Activated CD4-positive, alpha-beta T cell treated with anti-CD3 and anti-CD28 coated beads for 36 hours (primary cell): ENCODE measurements at regions not wholly inside any gene's neighbourhood (a gene's known extent, or its start where the extent isn't known, plus 50 kb on each side); places are given as distances from the start of the nearest gene placed in this dataset.

Source experiments
- ATAC-seq: fragments of 200-7000 bp; cut with Tn5 transposase; one replicate; pipeline ENCODE4 v1.10.0; 2021; ENCODE audit warnings: mild to moderate bottlenecking, moderate library complexity
- CTCF ChIA-PET: fragments of 350-600 bp; sonication (Branson Sonifier 250); formaldehyde crosslinking; loops from one replicate; lab custom pipeline; 2021; ENCODE audit warnings: antibody characterized with exemption; lab: Charles Lee
- POLR2A ChIA-PET: fragments of 350-600 bp; sonication (Branson Sonifier 250); formaldehyde crosslinking; loops from one replicate; lab custom pipeline; 2021; ENCODE audit warnings: antibody characterized with exemption, inconsistent platforms; lab: Charles Lee
- DNase-seq: peaks from one replicate; pipeline ENCODE4 v3.0.0-alpha.2; 2020
- H3K27ac Mint-ChIP-seq: one replicate; pipeline ENCODE4 v1.8.0; 2021; ENCODE audit warnings: mixed read lengths
- H3K27me3 Mint-ChIP-seq: one replicate; pipeline ENCODE4 v1.8.0; 2021; ENCODE audit warnings: mixed read lengths
- H3K36me3 Mint-ChIP-seq: one replicate; pipeline ENCODE4 v1.8.0; 2021; ENCODE audit warnings: low read depth, mixed read lengths
- H3K4me1 Mint-ChIP-seq: one replicate; pipeline ENCODE4 v1.8.0; 2021; ENCODE audit warnings: mixed read lengths
- H3K4me3 Mint-ChIP-seq: one replicate; pipeline ENCODE4 v1.8.0; 2021; ENCODE audit warnings: mild to moderate bottlenecking, moderate library complexity, mixed read lengths
- H3K9me3 Mint-ChIP-seq: one replicate; pipeline ENCODE4 v1.8.0; 2021; ENCODE audit warnings: low read depth, mixed read lengths
- intact Hi-C, 2 experiments: fragments of 100-400 bp; cut with DNase I in 1 of 2; cut with micrococcal nuclease in 1 of 2; formaldehyde crosslinking; loops; one replicate each; pipeline versions ENCODE4 v1.14.2 to v1.15.1; 2022 to 2024; cut with DNase I, micrococcal nuclease

DNA sequence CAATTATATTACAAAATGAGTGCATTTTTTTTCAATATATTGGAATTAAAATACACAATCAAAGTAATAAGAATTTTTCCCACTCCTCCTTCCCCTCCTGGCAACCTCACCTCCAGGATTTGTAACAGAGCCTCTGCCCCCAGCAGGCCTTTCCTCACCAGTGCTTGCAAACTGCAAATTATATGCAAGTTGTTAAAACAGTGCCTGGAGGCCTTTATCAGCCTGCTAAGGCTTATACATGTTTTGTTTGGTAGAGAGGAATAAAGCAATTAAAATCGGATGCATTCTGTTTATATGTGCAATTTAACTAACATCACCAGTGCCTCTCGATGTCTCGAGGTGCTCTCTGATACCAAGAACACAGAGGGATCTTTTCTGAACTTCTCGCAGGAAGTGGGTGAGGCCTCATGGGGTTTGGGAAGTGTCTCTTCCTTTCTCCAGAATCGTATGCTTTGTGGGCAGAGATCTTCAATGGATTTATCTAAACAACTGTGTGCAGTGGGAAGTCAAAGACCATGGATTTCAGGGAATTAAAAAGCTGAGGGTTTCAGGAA, 186.8 kb downstream of the CDH26 start:
- H3K4me3 Mint-ChIP-seq = no peak overlapping the region
- ATAC-seq (no peak), DNase-seq (no peak)
- no peak overlapping the region for H3K27ac Mint-ChIP-seq
- ChIA-PET CTCF (no interaction called here), POLR2A (no interaction called here)
- H3K4me1 Mint-ChIP-seq = no peaks in the 10 kb centered on the region
- no peaks in the 10 kb centered on the region for H3K9me3 Mint-ChIP-seq
- no peaks in the 10 kb centered on the region for H3K27me3 Mint-ChIP-seq
- intact Hi-C loops = no loop called here
- no peaks in the 10 kb centered on the region for H3K36me3 Mint-ChIP-seq

- ChIA-PET CTCF (no interaction called here), POLR2A (no interaction called here)
- H3K27ac Mint-ChIP-seq = no peak overlapping the region
- no peaks in the 10 kb centered on the region for H3K36me3 Mint-ChIP-seq
- intact Hi-C loops = no loop called here
- no peaks in the 10 kb centered on the region for H3K9me3 Mint-ChIP-seq
- H3K4me1 Mint-ChIP-seq = no peaks in the 10 kb centered on the region
- no peaks in the 10 kb centered on the region for H3K27me3 Mint-ChIP-seq
- DNase-seq (no peak), ATAC-seq (no peak)
- H3K4me3 Mint-ChIP-seq = no peak overlapping the region
These were observed 188.8 kb downstream of the CDH26 start for GRCh38 chr20:60147004-60147403.

- Mint-ChIP-seq H3K36me3 (no peaks in the 10 kb centered on the region), H3K9me3 (no peaks in the 10 kb centered on the region), H3K4me3 (no peak overlapping the region), H3K27me3 (no peaks in the 10 kb centered on the region), H3K27ac (no peak overlapping the region), H3K4me1 (no peaks in the 10 kb centered on the region)
- ChIA-PET CTCF (no interaction called here), POLR2A (no interaction called here)
- ATAC-seq (no peak), DNase-seq (no peak)
- intact Hi-C loops = no loop called here
These were observed 190.7 kb downstream of the CDH26 start for GRCh38 chr20:60148885-60149284.

GRCh38 chr20:60152792-60153191, 194.6 kb downstream of the CDH26 start:
- H3K27me3 Mint-ChIP-seq = peaks cover 4% of the 10 kb centered on the region
- intact Hi-C loops = no loop called here
- peaks cover 6% of the 10 kb centered on the region for H3K9me3 Mint-ChIP-seq
- no peak overlapping the region for H3K27ac Mint-ChIP-seq
- CTCF ChIA-PET = no interaction called here
- POLR2A ChIA-PET = no interaction called here
- ATAC-seq = no peak
- H3K4me3 Mint-ChIP-seq = no peak overlapping the region
- H3K4me1 Mint-ChIP-seq = no peaks in the 10 kb centered on the region
- DNase-seq = no peak
- peaks cover 6% of the 10 kb centered on the region for H3K36me3 Mint-ChIP-seq

- Mint-ChIP-seq H3K27ac (no peak overlapping the region), H3K27me3 (peaks cover 9% of the 10 kb centered on the region), H3K36me3 (peaks cover 6% of the 10 kb centered on the region), H3K9me3 (peaks cover 10% of the 10 kb centered on the region), H3K4me1 (no peaks in the 10 kb centered on the region), H3K4me3 (no peak overlapping the region)
- CTCF ChIA-PET = no interaction called here
- intact Hi-C loops = no loop called here
- ATAC-seq (no peak), DNase-seq (no peak)
- POLR2A ChIA-PET = no interaction called here
These were observed 202.4 kb downstream of the CDH26 start for GRCh38 chr20:60160451-60161145.

GRCh38 chr20:60167812-60168211, 209.6 kb downstream of the CDH26 start:
- Mint-ChIP-seq H3K27ac (no peak overlapping the region), H3K27me3 (no peaks in the 10 kb centered on the region), H3K36me3 (no peaks in the 10 kb centered on the region), H3K4me1 (no peaks in the 10 kb centered on the region), H3K9me3 (no peaks in the 10 kb centered on the region), H3K4me3 (no peak overlapping the region)
- POLR2A ChIA-PET = no interaction called here
- DNase-seq (no peak), ATAC-seq (no peak)
- CTCF ChIA-PET = no interaction called here
- intact Hi-C loops = no loop called here

DNA sequence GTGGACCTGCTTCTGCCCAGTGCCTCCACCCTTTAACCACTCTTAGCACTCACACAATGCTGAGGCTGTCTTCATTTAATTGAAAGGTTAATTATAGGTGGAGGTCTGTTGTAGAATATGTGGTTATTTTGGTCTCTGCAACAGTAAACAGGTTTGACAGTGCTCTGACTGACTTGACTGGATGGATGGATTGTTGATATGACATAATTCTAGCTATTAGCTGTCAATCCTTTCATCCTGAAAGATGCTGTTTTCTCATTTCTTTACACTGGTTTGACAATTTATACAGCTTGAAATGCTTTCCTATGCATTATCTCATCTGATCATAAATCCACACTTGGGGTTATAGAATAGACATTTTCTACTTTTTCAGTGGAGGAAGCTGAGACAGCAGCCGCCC, 210.7 kb downstream of the CDH26 start:
- intact Hi-C loops = no loop called here
- no peaks in the 10 kb centered on the region for H3K27me3 Mint-ChIP-seq
- CTCF ChIA-PET = no interaction called here
- no peaks in the 10 kb centered on the region for H3K4me1 Mint-ChIP-seq
- no peak for DNase-seq
- no peak for ATAC-seq
- H3K9me3 Mint-ChIP-seq = no peaks in the 10 kb centered on the region
- H3K4me3 Mint-ChIP-seq = no peak overlapping the region
- POLR2A ChIA-PET = no interaction called here
- no peaks in the 10 kb centered on the region for H3K36me3 Mint-ChIP-seq
- H3K27ac Mint-ChIP-seq = no peak overlapping the region

GRCh38 chr20:60170116-60170515, 211.9 kb downstream of the CDH26 start:
- H3K4me1 Mint-ChIP-seq = no peaks in the 10 kb centered on the region
- ChIA-PET CTCF (no interaction called here), POLR2A (no interaction called here)
- intact Hi-C loops = no loop called here
- DNase-seq (no peak), ATAC-seq (no peak)
- no peak overlapping the region for H3K4me3 Mint-ChIP-seq
- no peaks in the 10 kb centered on the region for H3K27me3 Mint-ChIP-seq
- H3K9me3 Mint-ChIP-seq = no peaks in the 10 kb centered on the region
- H3K27ac Mint-ChIP-seq = no peak overlapping the region
- no peaks in the 10 kb centered on the region for H3K36me3 Mint-ChIP-seq

DNA sequence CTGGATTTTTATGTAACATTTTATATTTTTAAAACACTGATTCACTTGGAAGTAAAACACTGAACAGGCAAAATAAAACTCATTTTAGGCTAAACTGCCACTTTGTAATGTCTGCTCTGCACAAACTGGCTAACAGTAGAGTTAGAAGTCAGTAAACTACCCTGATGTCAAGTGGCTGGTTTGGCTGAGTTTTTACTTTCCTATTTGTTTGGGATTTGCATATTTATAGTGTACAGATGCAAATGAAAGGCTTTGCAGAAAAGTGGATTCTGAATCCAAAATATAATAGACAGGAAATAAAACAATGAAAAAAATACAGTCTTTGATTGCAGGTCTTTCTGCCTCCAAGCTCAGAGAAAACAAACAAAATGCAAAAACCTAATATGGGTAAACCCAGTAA, 213.1 kb downstream of the CDH26 start:
- Mint-ChIP-seq H3K4me1 (no peaks in the 10 kb centered on the region), H3K36me3 (no peaks in the 10 kb centered on the region), H3K27me3 (no peaks in the 10 kb centered on the region), H3K4me3 (no peak overlapping the region), H3K27ac (no peak overlapping the region), H3K9me3 (no peaks in the 10 kb centered on the region)
- intact Hi-C loops = no loop called here
- DNase-seq = no peak
- ChIA-PET POLR2A (no interaction called here), CTCF (no interaction called here)
- ATAC-seq = no peak

- no peaks in the 10 kb centered on the region for H3K27me3 Mint-ChIP-seq
- H3K4me1 Mint-ChIP-seq = no peaks in the 10 kb centered on the region
- H3K4me3 Mint-ChIP-seq = no peak overlapping the region
- ATAC-seq (no peak), DNase-seq (no peak)
- intact Hi-C loops = no loop called here
- H3K9me3 Mint-ChIP-seq = no peaks in the 10 kb centered on the region
- no peak overlapping the region for H3K27ac Mint-ChIP-seq
- no peaks in the 10 kb centered on the region for H3K36me3 Mint-ChIP-seq
- POLR2A ChIA-PET = no interaction called here
- CTCF ChIA-PET = no interaction called here
These were observed 213.5 kb downstream of the CDH26 start for GRCh38 chr20:60171738-60172137.

GRCh38 chr20:60172346-60172984, 214.2 kb downstream of the CDH26 start:
- H3K9me3 Mint-ChIP-seq = no peaks in the 10 kb centered on the region
- no peak for DNase-seq
- intact Hi-C loops = no loop called here
- no peak for ATAC-seq
- no peaks in the 10 kb centered on the region for H3K36me3 Mint-ChIP-seq
- H3K4me3 Mint-ChIP-seq = no peak overlapping the region
- no peaks in the 10 kb centered on the region for H3K4me1 Mint-ChIP-seq
- H3K27ac Mint-ChIP-seq = no peak overlapping the region
- CTCF ChIA-PET = no interaction called here
- H3K27me3 Mint-ChIP-seq = no peaks in the 10 kb centered on the region
- POLR2A ChIA-PET = no interaction called here

DNA sequence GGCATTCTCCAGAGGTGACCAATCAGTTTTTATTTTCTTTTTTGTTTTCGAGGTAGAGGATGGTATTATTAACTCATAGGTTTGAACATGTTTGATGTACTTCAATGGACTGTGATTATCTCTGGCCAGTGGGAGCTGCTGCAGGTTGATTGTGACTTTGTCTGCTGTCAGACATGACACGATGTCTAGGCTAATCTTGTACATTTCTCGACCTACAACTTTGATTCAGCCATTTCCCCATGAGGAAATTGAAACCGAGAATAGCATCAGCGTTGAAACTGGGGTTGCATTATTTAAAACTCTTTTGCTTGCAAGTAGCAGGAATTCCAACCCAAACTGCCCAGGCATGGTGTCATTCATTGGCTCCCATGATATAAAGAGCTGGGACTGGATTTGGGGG, 218.9 kb downstream of the CDH26 start:
- H3K27me3 Mint-ChIP-seq = no peaks in the 10 kb centered on the region
- ChIA-PET CTCF (no interaction called here), POLR2A (no interaction called here)
- H3K36me3 Mint-ChIP-seq = no peaks in the 10 kb centered on the region
- H3K4me3 Mint-ChIP-seq = no peak overlapping the region
- no peaks in the 10 kb centered on the region for H3K4me1 Mint-ChIP-seq
- no peak overlapping the region for H3K27ac Mint-ChIP-seq
- intact Hi-C loops = no loop called here
- no peaks in the 10 kb centered on the region for H3K9me3 Mint-ChIP-seq
- ATAC-seq = no peak
- no peak for DNase-seq
